ENCODE measurements at regions not wholly inside any gene's neighbourhood (a gene's known extent, or its start where the extent isn't known, plus 50 kb on each side); places are given as distances from the start of the nearest gene placed in this dataset.

- TF ChIP-seq POLR2A (IDR thresholded peaks at IDR 0.05) (no peak), CTCF (IDR thresholded peaks at IDR 0.05) (no peak)
Observed at GRCh38 chr22:23370251-23370650, 189.9 kb downstream of the BCR start.

Data from heart left ventricle (tissue), 13 donors.